Sigmoid colon (tissue), 4 donors: ENCODE measurements at regions not wholly inside any gene's neighbourhood (a gene's known extent, or its start where the extent isn't known, plus 50 kb on each side); places are given as distances from the start of the nearest gene placed in this dataset.

ENCODE experiments used
- POLR2A ChIP-seq, 2 donors: fragments of 450-650 bp; IDR thresholded peaks; one replicate each; pipeline ENCODE4 v1.6.1; 2016; ENCODE audit warnings: antibody characterized with exemption in 2 of 2, mild to moderate bottlenecking in 2 of 2, moderate library complexity in 2 of 2
- POLR2AphosphoS5 ChIP-seq, 4 donors: sonication (generic); formaldehyde crosslinking; IDR thresholded peaks; one replicate each; pipeline ENCODE4 v1.6.1; 2017; ENCODE audit warnings: antibody characterized with exemption in 4 of 4
- TF ChIP-seq, protein P1 (sequence below), 4 experiments: fragments of 450-650 bp in 3 of 4; fragments of 200-600 bp in 1 of 4; IDR thresholded peaks; one replicate each; pipeline ENCODE4 v1.5.1; 2016 to 2019; ENCODE audit warnings: antibody characterized with exemption in 4 of 4, mild to moderate bottlenecking in 3 of 4, moderate library complexity in 2 of 4

DNA sequence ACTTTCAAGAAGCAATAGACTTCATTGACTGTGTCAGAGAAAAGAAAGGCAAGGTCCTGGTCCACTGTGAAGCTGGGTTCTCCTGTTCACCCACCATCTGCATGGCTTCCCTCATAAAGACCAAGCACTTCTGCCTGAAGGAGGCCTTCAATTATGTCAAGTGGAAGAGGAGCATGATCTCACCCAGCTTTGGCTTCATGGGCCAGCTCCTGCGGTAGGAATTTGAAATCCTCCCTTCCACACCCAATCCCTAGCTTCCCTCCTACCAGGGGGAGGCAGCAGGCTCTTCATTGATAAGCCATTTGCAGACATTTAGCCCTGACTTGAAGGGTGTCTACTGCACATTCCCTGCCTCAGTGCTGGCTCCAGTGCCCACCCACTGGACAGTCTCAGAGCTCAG, 84.3 kb upstream of the RHOU start:
- TF ChIP-seq POLR2A (IDR thresholded peaks at IDR 0.05) (no peak), POLR2AphosphoS5 (IDR thresholded peaks at IDR 0.05) (no peak)
- TF ChIP-seq, protein P1, sequence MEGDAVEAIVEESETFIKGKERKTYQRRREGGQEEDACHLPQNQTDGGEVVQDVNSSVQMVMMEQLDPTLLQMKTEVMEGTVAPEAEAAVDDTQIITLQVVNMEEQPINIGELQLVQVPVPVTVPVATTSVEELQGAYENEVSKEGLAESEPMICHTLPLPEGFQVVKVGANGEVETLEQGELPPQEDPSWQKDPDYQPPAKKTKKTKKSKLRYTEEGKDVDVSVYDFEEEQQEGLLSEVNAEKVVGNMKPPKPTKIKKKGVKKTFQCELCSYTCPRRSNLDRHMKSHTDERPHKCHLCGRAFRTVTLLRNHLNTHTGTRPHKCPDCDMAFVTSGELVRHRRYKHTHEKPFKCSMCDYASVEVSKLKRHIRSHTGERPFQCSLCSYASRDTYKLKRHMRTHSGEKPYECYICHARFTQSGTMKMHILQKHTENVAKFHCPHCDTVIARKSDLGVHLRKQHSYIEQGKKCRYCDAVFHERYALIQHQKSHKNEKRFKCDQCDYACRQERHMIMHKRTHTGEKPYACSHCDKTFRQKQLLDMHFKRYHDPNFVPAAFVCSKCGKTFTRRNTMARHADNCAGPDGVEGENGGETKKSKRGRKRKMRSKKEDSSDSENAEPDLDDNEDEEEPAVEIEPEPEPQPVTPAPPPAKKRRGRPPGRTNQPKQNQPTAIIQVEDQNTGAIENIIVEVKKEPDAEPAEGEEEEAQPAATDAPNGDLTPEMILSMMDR (IDR thresholded peaks at IDR 0.05), result no peak
